ENCODE measurements at regions not wholly inside any gene's neighbourhood (a gene's known extent, or its start where the extent isn't known, plus 50 kb on each side); places are given as distances from the start of the nearest gene placed in this dataset.

GRCh38 chr1:208460823-208461222, 216.6 kb upstream of the PLXNA2 start:
- Mint-ChIP-seq H3K4me3 (no peak overlapping the region), H3K36me3 (ENCODE audit: low read depth) (no peaks in the 10 kb centered on the region), H3K27ac (no peak overlapping the region), H3K27me3 (ENCODE audit: insufficient read depth) (peaks cover 5% of the 10 kb centered on the region), H3K9me3 (peaks cover 3% of the 10 kb centered on the region), H3K4me1 (peaks cover 14% of the 10 kb centered on the region)
- no peak for DNase-seq
- Histone ChIP-seq H3K4me1 (ENCODE audit: control insufficient read depth, insufficient read depth, low read length) (peaks cover 6% of the 10 kb centered on the region), H3K27me3 (ENCODE audit: control insufficient read depth, insufficient read depth, low read length, poor library complexity, severe bottlenecking) (no peaks in the 10 kb centered on the region), H3K9me3 (ENCODE audit: control insufficient read depth, low read length) (peaks cover 5% of the 10 kb centered on the region), H3K4me3 (ENCODE audit: low read length) (no peak overlapping the region), H3K36me3 (ENCODE audit: control insufficient read depth, insufficient read depth, low read length) (no peaks in the 10 kb centered on the region), H3K27ac (ENCODE audit: low read depth, low read length) (no peak overlapping the region), H3K9ac (ENCODE audit: extremely low read depth, low read length, poor library complexity, severe bottlenecking) (no peak overlapping the region)
- WGBS, 2 experiments (ENCODE audit: insufficient coverage in 1 of 2, insufficient read length in 1 of 2): 92 to 94% methylated on average over 2 to 3 of the region's 3 CpGs
- TF ChIP-seq CTCF (conservative IDR thresholded peaks at IDR 0.05): no peak

GRCh38 chr1:208461680-208462079, 217.5 kb upstream of the PLXNA2 start:
- Histone ChIP-seq H3K27me3 (ENCODE audit: control insufficient read depth, insufficient read depth, low read length, poor library complexity, severe bottlenecking) (no peaks in the 10 kb centered on the region), H3K27ac (ENCODE audit: low read depth, low read length) (no peak overlapping the region), H3K36me3 (ENCODE audit: control insufficient read depth, insufficient read depth, low read length) (no peaks in the 10 kb centered on the region), H3K4me3 (ENCODE audit: low read length) (no peak overlapping the region), H3K9ac (ENCODE audit: extremely low read depth, low read length, poor library complexity, severe bottlenecking) (no peak overlapping the region), H3K4me1 (ENCODE audit: control insufficient read depth, insufficient read depth, low read length) (peaks cover 6% of the 10 kb centered on the region), H3K9me3 (ENCODE audit: control insufficient read depth, low read length) (peaks cover 5% of the 10 kb centered on the region)
- Mint-ChIP-seq H3K27me3 (ENCODE audit: insufficient read depth) (peaks cover 5% of the 10 kb centered on the region), H3K36me3 (ENCODE audit: low read depth) (no peaks in the 10 kb centered on the region), H3K4me3 (no peak overlapping the region), H3K27ac (no peak overlapping the region), H3K9me3 (peaks cover 2% of the 10 kb centered on the region), H3K4me1 (peaks cover 10% of the 10 kb centered on the region)
- peak; percentile 73 for TF ChIP-seq CTCF (conservative IDR thresholded peaks at IDR 0.05)
- 86 to 96% methylated on average over 4 of the region's 4 CpGs for WGBS, 2 experiments (ENCODE audit: insufficient coverage in 1 of 2, insufficient read length in 1 of 2)
- no peak for DNase-seq

- no peak for TF ChIP-seq CTCF (conservative IDR thresholded peaks at IDR 0.05)
- peaks cover 14% of the 10 kb centered on the region for H3K4me1 Mint-ChIP-seq
- Histone ChIP-seq H3K27me3 (ENCODE audit: control insufficient read depth, insufficient read depth, low read length, poor library complexity, severe bottlenecking) (no peaks in the 10 kb centered on the region), H3K27ac (ENCODE audit: low read depth, low read length) (no peak overlapping the region), H3K9me3 (ENCODE audit: control insufficient read depth, low read length) (no peaks in the 10 kb centered on the region), H3K9ac (ENCODE audit: extremely low read depth, low read length, poor library complexity, severe bottlenecking) (no peak overlapping the region), H3K4me3 (ENCODE audit: low read length) (no peak overlapping the region), H3K36me3 (ENCODE audit: control insufficient read depth, insufficient read depth, low read length) (no peaks in the 10 kb centered on the region), H3K4me1 (ENCODE audit: control insufficient read depth, insufficient read depth, low read length) (peaks cover 11% of the 10 kb centered on the region)
- H3K4me3 Mint-ChIP-seq: no peak overlapping the region
- DNase-seq: no peak
- H3K9me3 Mint-ChIP-seq: no peaks in the 10 kb centered on the region
- H3K27me3 Mint-ChIP-seq (ENCODE audit: insufficient read depth): peaks cover 5% of the 10 kb centered on the region
- 96% methylated on average over 6 of the region's 6 CpGs for WGBS, 2 experiments (ENCODE audit: insufficient coverage in 1 of 2, insufficient read length in 1 of 2)
- no peak overlapping the region for H3K27ac Mint-ChIP-seq
- no peaks in the 10 kb centered on the region for H3K36me3 Mint-ChIP-seq (ENCODE audit: low read depth)
Observed at GRCh38 chr1:208462761-208463160, 218.6 kb upstream of the PLXNA2 start.

All from endodermal cell (in vitro differentiated cells).